GM13976 (cell line): ENCODE measurements at regions not wholly inside any gene's neighbourhood (a gene's known extent, or its start where the extent isn't known, plus 50 kb on each side); places are given as distances from the start of the nearest gene placed in this dataset.

Source experiments
- DNase-seq: peaks from one replicate; pipeline ENCODE4 v3.0.0; 2012; ENCODE audit warnings: low spot score
- CTCF ChIP-seq: IDR thresholded peaks from 2 replicates; pipeline ENCODE4 v1.5.1; 2012; ENCODE audit warnings: borderline replicate concordance, mild to moderate bottlenecking; ENCODE audit not compliant: insufficient read depth; ENCODE audit errors: extremely low read depth, missing control alignments, control extremely low read depth
- in situ Hi-C: fragments of 300-500 bp; cut with MboI; formaldehyde crosslinking; loops from one replicate; pipeline ENCODE4 v1.12.0; 2022; ENCODE audit warnings: low sequenced_read_pairs, mixed read lengths, inconsistent platforms; ENCODE audit not compliant: unreplicated experiment

DNA sequence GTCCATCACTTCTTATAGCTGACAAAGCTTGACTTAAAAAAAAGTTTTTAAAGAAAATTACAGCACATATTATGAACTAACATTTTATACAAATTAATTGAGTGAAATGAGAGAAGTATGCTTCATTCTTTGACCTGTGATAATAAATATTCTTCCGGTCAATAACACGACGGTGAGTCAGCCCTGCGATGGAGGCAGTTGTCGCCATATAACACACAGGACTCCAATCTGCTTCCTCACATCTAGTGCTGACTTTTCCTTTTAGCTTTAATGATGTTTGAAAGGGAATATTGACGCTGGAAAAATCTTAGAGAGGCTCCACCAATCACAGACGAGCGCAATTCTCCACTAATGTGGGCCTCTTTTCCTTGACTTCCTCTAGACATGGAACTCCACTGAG, 166.9 kb upstream of the C1orf21 start:
- no peak for DNase-seq
- TF ChIP-seq CTCF, result no peak
- in situ Hi-C loops, result loop anchor here (5.0 to 25.0 kb wide), 2 partner anchors 143 to 558 kb away; partner anchors contain the start of gene APOBEC4

DNA sequence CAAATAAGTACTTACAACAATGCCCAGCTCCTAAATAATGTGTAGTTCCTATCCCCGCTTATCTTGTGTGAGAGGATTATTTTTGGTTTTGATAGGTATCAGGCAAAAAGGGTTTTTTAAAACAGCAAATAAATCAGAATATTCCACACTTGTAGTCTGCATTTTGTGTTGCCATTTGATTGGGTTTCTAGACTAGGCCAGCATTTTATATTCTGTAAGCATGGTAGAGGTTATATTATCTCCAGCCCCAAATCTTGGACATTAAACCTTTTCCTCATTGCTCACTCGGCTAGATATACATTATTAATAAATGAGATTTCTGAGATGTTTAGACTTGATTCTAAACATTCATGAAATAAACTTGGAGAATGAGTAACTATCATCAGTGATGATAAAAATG, 165.7 kb upstream of the C1orf21 start:
- no peak for TF ChIP-seq CTCF
- in situ Hi-C loops, result loop anchor here (5.0 to 25.0 kb wide), 2 partner anchors 144 to 559 kb away; partner anchors contain the start of gene APOBEC4
- no peak for DNase-seq

DNA sequence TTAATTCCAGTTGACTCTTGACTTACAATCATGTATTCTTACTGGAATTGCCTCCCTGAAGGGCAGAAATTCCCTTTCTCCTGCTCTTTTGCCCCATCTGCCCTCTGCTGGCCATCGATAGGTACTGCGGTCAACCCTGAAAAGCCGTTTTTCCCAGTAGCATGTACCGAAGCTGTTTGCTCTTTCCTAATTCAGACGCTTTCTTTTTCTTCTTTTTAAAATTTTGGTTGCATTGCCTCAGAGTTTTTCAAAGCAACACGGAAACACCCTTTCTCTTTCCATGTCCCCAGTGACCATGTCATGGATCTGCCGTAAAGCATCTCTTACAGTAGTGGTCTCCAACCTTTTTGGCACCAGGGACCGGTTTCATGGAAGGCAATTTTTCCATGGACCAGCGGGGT, 164.2 kb upstream of the C1orf21 start:
- peak; percentile 69 for DNase-seq
- TF ChIP-seq CTCF, result peak; percentile 93
- in situ Hi-C loops, result loop anchor here (5.0 to 25.0 kb wide), 2 partner anchors 145 to 560 kb away; partner anchors contain the start of gene APOBEC4

- DNase-seq, result no peak
- in situ Hi-C loops, result loop anchor here (5.0 to 25.0 kb wide), 2 partner anchors 146 to 561 kb away; partner anchors contain the start of gene APOBEC4
Measured at GRCh38 chr1:184223216-184223615, 163.6 kb upstream of the C1orf21 start.

GRCh38 chr1:184225283-184226099, 161.3 kb upstream of the C1orf21 start:
- no peak for TF ChIP-seq CTCF
- DNase-seq, result no peak
- in situ Hi-C loops, result no loop called here

More at GRCh38 chr1:184223216-184223615, 163.6 kb upstream of the C1orf21 start:
- TF ChIP-seq CTCF, result no peak

DNA sequence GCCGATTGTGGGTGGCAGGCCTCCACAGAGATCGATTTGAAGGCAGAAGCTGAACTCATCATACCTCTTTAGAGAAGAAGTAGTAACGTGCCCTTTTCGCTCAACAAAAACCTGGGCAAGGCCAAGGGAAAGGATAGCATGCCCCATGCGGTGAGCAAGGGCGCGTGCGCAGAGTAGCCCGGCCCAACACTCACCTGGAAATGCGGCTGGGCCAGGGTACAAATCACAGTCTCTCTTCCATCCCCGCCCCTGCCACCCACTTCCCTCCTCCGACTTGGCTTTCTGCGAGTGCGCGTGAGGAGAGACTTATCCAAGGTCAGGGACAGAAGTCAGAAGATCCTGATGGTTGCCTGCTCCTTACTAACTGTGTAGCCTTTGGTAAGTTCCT, 160.7 kb upstream of the C1orf21 start:
- no peak for DNase-seq
- no peak for TF ChIP-seq CTCF
- in situ Hi-C loops, result no loop called here

GRCh38 chr1:184228558-184228957, 158.3 kb upstream of the C1orf21 start:
- TF ChIP-seq CTCF, result no peak
- DNase-seq, result no peak
- in situ Hi-C loops, result no loop called here
